NCI-H2196 treated with DMSO at 0.1 percent for 48 hours (cell line): ENCODE measurements at regions not wholly inside any gene's neighbourhood (a gene's known extent, or its start where the extent isn't known, plus 50 kb on each side); places are given as distances from the start of the nearest gene placed in this dataset.

Source experiments
- DNase-seq: peaks from one replicate; lab custom pipeline; 2025; ENCODE audit not compliant: unreplicated experiment; lab: John Stamatoyannopoulos, UW

- DNase-seq: peak; percentile 72
Measured at GRCh38 chr4:24419181-24420034, 164.9 kb downstream of the DHX15 start.

DNA sequence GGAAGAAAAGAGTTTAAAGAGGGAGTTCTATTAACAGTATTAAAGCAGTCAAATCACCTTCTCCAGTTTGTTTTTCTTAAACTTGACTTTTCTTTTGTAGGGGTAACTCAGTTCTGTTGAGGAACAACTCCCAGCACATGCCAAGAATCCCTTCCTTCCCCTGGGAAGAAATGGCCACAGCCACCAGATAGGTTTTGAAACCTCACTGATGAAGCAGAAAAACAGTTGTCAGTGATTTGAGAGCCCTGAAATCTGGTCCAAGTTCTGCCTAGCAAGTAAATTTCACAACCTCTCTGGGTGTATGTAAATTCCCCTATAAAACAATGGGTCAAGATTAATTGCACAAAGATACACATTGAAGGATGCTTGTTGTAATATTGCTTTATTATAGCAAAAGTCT lies 167.1 kb downstream of the DHX15 start:
- DNase-seq: no peak

GRCh38 chr4:24416293-24416692 lies 168.1 kb downstream of the DHX15 start:
- DNase-seq: no peak

DNA sequence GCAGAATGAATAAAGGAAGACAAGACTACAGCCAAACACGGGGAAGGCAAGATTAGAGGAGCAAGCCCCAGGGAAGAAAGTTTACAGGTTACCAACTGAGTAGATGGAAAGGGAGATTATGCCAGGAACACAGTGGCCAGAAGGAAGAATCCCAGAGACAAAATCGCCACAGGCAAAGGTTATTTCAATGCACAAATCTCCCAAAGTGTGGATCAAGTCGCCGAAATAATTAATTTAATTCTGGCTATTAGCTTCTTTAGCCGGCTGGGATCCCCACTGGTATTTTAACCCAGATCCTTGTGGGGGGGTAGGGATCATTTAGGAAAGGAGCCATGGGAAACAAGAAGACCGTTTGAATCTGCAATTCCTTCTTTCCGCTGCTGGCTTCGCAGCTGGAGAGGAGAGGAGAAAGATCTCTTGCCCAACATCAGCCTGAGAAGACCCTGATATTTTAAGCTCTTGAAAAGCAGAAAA lies 171.0 kb downstream of the DHX15 start:
- no peak for DNase-seq

DNA sequence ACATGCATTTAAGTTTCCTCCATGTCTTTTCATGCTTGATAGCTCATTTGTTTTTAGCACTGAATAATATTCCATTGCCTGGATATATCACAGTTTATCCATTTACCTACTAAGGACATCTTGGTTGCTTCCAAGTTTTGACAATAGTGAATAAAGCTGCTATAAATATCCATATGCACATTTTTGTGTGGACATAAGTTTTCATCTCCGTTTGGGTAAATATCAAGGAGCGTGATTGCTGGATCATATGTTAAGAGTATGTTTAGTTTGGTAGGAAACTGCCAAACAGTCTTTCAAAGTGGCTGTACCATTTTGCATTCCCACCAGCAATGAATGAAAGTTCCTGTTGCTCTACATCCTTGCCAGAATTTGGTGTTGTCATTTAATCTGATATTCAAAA lies 172.5 kb downstream of the DHX15 start:
- no peak for DNase-seq

GRCh38 chr4:24411299-24411698 lies 173.1 kb downstream of the DHX15 start:
- DNase-seq: no peak

- no peak for DNase-seq
Measured at GRCh38 chr4:24408640-24409039, 175.7 kb downstream of the DHX15 start.

DNA sequence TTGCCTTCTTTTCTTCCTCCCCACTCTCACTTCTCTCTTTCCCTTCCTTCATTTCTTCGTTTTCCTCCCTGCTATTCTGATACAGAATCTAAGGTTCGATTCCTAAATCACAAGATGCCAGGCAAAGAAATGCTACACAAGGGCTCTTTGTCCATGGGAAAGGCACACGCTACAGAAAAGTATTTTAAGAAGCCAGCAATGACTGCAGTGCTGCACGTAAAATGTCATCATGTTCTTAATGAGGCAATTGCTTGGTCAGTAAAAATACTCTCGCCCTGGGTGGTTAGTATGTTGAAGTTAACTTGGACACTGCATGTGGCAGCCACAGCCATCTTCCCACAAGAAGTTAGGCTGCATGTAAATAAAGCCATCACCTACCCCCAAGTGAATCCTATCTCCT lies 178.4 kb downstream of the DHX15 start:
- DNase-seq: no peak

- no peak for DNase-seq
Measured at GRCh38 chr4:24405341-24405740, 179.0 kb downstream of the DHX15 start.

- DNase-seq: no peak
Measured at GRCh38 chr4:24404281-24404680, 180.1 kb downstream of the DHX15 start.

- DNase-seq: no peak
Measured at GRCh38 chr4:24403265-24403664, 181.1 kb downstream of the DHX15 start.

GRCh38 chr4:24400537-24400936 lies 183.8 kb downstream of the DHX15 start:
- DNase-seq: no peak

- no peak for DNase-seq
Measured at GRCh38 chr4:24396988-24397387, 187.4 kb downstream of the DHX15 start.

DNA sequence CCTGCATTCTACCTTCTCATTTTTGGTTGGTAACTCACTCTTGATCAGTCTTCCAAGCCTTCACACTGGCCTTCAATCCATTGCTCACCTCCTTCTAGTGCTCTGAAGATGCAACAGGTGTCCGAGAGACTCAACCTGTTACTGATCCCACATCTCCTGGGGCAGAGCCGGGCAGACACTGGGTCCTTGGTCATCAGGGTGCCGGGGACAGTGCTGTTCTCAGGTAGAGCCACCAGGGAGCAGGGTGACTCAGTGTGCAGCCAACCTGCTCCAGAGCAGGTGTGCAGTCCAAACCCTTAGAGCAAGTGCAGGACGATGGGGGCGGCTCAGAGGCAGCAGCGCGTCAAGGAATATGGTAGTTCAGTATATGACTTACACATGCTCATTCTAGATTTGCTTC lies 188.4 kb downstream of the DHX15 start:
- DNase-seq: no peak

DNA sequence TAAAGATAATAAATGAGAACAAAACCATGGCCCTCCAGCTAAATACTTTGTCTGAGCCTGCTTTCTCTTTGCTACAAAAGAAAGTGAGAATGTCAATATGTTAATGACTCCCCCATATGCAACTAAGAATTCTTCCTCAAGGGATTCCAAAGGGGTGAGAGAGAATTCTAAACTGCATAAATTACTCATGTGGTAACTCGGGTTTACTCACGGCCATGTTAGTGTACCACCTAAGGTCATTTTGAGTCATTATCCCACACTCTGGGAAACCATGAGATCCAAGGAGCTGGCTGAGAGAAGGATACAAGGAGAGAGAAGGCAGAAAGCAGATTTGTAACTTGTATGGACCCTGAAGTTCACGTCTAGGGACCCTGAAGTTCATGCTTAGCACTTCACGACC lies 190.3 kb downstream of the DHX15 start:
- DNase-seq: no peak

- no peak for DNase-seq
Measured at GRCh38 chr4:24392613-24393012, 191.7 kb downstream of the DHX15 start.

GRCh38 chr4:24382381-24382780 lies 202.0 kb downstream of the DHX15 start:
- no peak for DNase-seq

DNA sequence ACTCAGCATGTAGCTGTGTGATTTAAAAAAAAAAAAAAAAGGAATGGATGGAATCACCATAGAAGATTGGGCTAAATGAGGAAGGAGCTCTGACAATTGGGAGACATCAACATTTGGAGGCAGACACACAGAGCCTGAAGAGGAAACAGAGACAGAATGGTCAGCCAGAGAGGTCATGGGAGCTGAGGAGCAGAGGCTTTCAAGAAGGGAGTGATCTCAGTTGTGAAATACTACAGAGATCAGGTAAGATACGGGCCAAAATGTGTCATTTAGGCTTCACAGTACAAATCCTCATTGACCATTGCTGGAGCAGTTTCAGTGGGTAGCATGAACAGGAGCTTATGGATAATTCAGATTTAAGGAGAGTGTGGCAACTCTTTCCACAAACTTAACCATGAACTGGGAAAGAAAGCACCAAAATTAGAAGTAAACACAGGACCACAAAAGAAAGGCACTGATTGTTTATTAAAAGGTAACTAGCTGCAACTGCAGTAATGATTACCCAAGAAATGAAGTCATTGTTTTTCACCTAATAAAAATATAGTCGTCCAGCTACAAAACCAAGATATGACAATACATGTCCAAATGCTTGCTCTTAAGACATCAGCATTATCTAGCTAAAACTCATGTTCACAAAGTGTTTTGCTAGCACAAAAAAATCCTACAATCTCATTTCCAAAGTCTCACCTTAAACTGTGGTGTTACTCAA lies 203.2 kb downstream of the DHX15 start:
- no peak for DNase-seq

- DNase-seq: no peak
Measured at GRCh38 chr4:24373704-24374103, 210.7 kb downstream of the DHX15 start.

DNA sequence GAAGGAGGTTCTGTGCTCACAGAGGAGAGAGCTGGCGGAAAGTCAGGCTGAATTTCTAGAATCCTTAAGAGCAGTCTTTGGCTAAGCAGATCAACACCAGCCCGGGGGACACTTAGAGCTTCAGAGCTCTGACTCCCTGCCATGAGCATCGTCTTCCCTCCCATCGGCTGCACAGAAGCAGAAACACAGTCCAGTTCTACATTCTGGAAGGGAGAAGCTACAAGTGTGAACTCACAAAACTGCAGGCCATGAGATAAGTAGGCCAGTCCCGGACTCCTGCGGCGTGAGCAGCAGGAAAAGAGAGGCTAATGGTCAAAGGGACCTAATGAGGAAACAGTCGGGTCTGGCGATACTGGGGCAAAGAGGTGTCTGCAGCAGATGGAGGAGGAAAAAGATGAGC lies 211.5 kb downstream of the DHX15 start:
- DNase-seq: no peak

GRCh38 chr4:24372341-24372740 lies 212.0 kb downstream of the DHX15 start:
- no peak for DNase-seq

DNA sequence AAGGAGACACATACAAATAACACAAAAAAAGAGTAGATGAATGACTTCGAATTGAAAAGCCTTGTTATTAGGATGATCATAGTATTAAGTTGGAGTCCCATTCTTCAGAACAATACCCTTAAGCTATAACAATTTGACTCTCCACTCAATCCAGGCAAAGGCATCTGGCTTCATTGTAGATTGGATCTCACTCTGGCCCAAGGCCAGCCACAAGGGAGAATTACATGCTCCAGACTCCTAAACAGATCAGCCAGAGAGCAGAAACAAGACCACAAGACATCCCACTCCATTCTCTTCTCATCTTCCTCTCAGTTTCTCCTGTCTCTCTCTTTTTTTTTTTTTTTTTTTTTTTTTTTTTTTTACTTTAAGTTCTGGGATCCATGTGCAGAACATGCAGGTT lies 213.9 kb downstream of the DHX15 start:
- no peak for DNase-seq
